Endothelial cell of umbilical vein (primary cell): ENCODE measurements at regions not wholly inside any gene's neighbourhood (a gene's known extent, or its start where the extent isn't known, plus 50 kb on each side); places are given as distances from the start of the nearest gene placed in this dataset.

Experiments
- BruUV-seq: library from RNA; stranded (reverse); fragments of 400-500 nt; replicated peaks from 2 replicates; lab custom pipeline; 2021; lab: Mats Ljungman, UMichigan
- CTCF ChIA-PET: fragments of 300-600, 350-600 bp; sonication (Branson Sonifier 250); formaldehyde crosslinking; loops from one replicate; lab custom pipeline; 2021; ENCODE audit warnings: antibody characterized with exemption, inconsistent platforms; lab: Charles Lee
- POLR2A ChIA-PET: fragments of 300-600, 350-600 bp; sonication (Branson Sonifier 250); formaldehyde crosslinking; loops from one replicate; lab custom pipeline; 2021; ENCODE audit warnings: antibody characterized with exemption, inconsistent platforms; lab: Charles Lee
- DNase-seq: peaks from one replicate; pipeline ENCODE4 v3.0.0-alpha.2; 2011; ENCODE audit warnings: low read depth, low spot score
- FAIRE-seq: peaks from 2 replicates; lab custom pipeline; 2011; peaks lifted over from hg19 to GRCh38; lab: Jason Lieb, UNC
- H2AFZ ChIP-seq: 2 replicates; pipeline ENCODE4 v1.6.0; 2012; ENCODE audit warnings: low read depth, low read length, control low read depth, inconsistent platforms
- H3K27ac ChIP-seq: 2 replicates; pipeline ENCODE4 v1.5.1; 2011; ENCODE audit warnings: low read depth, mild to moderate bottlenecking, control low read depth, low read length, moderate library complexity; ENCODE audit not compliant: insufficient read depth
- H3K27me3 ChIP-seq, 2 experiments: 2 replicates each; pipeline versions ENCODE4 v1.6.0 to v1.6.1; 2011; ENCODE audit warnings: low read length in 2 of 2, mixed read lengths in 1 of 2; ENCODE audit not compliant: control insufficient read depth in 2 of 2, insufficient read depth in 2 of 2
- H3K36me3 ChIP-seq, 2 experiments: 2 replicates in 1 of 2; 3 replicates in 1 of 2; pipeline ENCODE4 v1.5.1; 2011; ENCODE audit warnings: low read length in 2 of 2, mild to moderate bottlenecking in 1 of 2, moderate library complexity in 1 of 2; ENCODE audit not compliant: control insufficient read depth in 2 of 2, insufficient read depth in 2 of 2; ENCODE audit errors: extremely low read depth in 1 of 2
- H3K4me1 ChIP-seq: 3 replicates; pipeline ENCODE4 v1.5.1; 2011; ENCODE audit warnings: mild to moderate bottlenecking, low read length; ENCODE audit not compliant: control insufficient read depth, insufficient read depth; ENCODE audit errors: extremely low read depth
- H3K4me2 ChIP-seq: 2 replicates; pipeline ENCODE4 v1.6.1; 2011; ENCODE audit warnings: low read length, control low read depth, mixed read lengths; ENCODE audit not compliant: insufficient read depth
- H3K4me3 ChIP-seq, 3 experiments: fragments of 200-600 bp in 1 of 3; sonication (generic), shearing (Covaris generic) in 1 of 3; replicated peaks in 1 of 3; 2 replicates each; pipeline ENCODE4 v1.5.1; 2011 to 2016; ENCODE audit warnings: control low read depth in 3 of 3, low read length in 3 of 3, mild to moderate bottlenecking in 2 of 3, inconsistent platforms in 1 of 3, low read depth in 1 of 3, moderate library complexity in 1 of 3; ENCODE audit not compliant: insufficient read depth in 1 of 3
- H3K79me2 ChIP-seq: 2 replicates; pipeline ENCODE4 v1.6.0; 2012; ENCODE audit warnings: low read length, inconsistent platforms; ENCODE audit not compliant: control insufficient read depth, insufficient read depth
- H3K9ac ChIP-seq: replicated peaks from 2 replicates; pipeline ENCODE3; 2011; ENCODE audit warnings: low read length, control low read depth; ENCODE audit not compliant: insufficient read depth; ENCODE audit errors: extremely low read depth
- H3K9me1 ChIP-seq: replicated peaks from 3 replicates; pipeline ENCODE4 v1.6.0; 2011; ENCODE audit warnings: mild to moderate bottlenecking, low read length; ENCODE audit not compliant: control insufficient read depth, insufficient read depth; ENCODE audit errors: extremely low read depth
- H3K9me3 ChIP-seq: replicated peaks from 2 replicates; pipeline ENCODE4 v1.5.1; 2012; ENCODE audit warnings: low read length, inconsistent platforms; ENCODE audit not compliant: control insufficient read depth, insufficient read depth
- H4K20me1 ChIP-seq: replicated peaks from 2 replicates; pipeline ENCODE3; 2011; ENCODE audit warnings: mild to moderate bottlenecking, low read length; ENCODE audit not compliant: control insufficient read depth, insufficient read depth; ENCODE audit errors: extremely low read depth
- EZH2 ChIP-seq: IDR thresholded peaks from 2 replicates; pipeline ENCODE4 v1.6.1; 2012; ENCODE audit warnings: borderline replicate concordance, low read depth, mild to moderate bottlenecking, moderate library complexity, low read length, inconsistent platforms; ENCODE audit not compliant: severe bottlenecking
- FOS ChIP-seq: IDR thresholded peaks from 2 replicates; pipeline ENCODE4 v1.6.1; 2011; ENCODE audit warnings: mild to moderate bottlenecking, low read length, moderate library complexity, borderline replicate concordance; ENCODE audit not compliant: insufficient read depth
- GATA2 ChIP-seq: IDR thresholded peaks from 2 replicates; pipeline ENCODE4 v1.7.0; 2011; ENCODE audit warnings: low read depth, mild to moderate bottlenecking, moderate library complexity, mixed read lengths, low read length; ENCODE audit not compliant: insufficient read length, insufficient read depth
- JUN ChIP-seq: IDR thresholded peaks from 2 replicates; pipeline ENCODE4 v1.6.1; 2011; ENCODE audit warnings: borderline replicate concordance, low read depth; ENCODE audit not compliant: insufficient read length, insufficient read depth
- MYC ChIP-seq: IDR thresholded peaks from one replicate; pipeline ENCODE4 v1.6.1; 2011; ENCODE audit warnings: mild to moderate bottlenecking, low read depth, low read length
- POLR2A ChIP-seq: IDR thresholded peaks from 2 replicates; pipeline ENCODE4 v1.6.1; 2012; ENCODE audit warnings: low read depth, mild to moderate bottlenecking, control low read depth, low read length
- POLR2AphosphoS5 ChIP-seq: IDR thresholded peaks from 2 replicates; pipeline ENCODE4 v1.6.1; 2012; ENCODE audit warnings: low read depth, mild to moderate bottlenecking, control low read depth, low read length, moderate library complexity; ENCODE audit not compliant: insufficient read depth
- dilution Hi-C: fragments of 300-500 bp; cut with MboI; formaldehyde crosslinking; loops from one replicate; pipeline ENCODE4 v1.15.0; 2019; ENCODE audit warnings: low sequenced_read_pairs; ENCODE audit not compliant: extremely low pct_ligation_motif_present
- intact Hi-C: fragments of 100-400 bp; cut with micrococcal nuclease; formaldehyde crosslinking; loops from one replicate; pipeline ENCODE4 v1.10.0; 2022
- TF ChIP-seq, protein P1 (sequence below), 2 donors: IDR thresholded peaks; 1 replicate in 1 of 2; 2 replicates in 1 of 2; pipeline ENCODE4 v1.5.1; 2011; ENCODE audit warnings: low read length in 2 of 2, mild to moderate bottlenecking in 2 of 2, moderate library complexity in 2 of 2, control low read depth in 1 of 2, inconsistent platforms in 1 of 2, low read depth in 1 of 2; ENCODE audit not compliant: insufficient read depth in 1 of 2; ENCODE audit errors: extremely low read depth in 1 of 2
- TF ChIP-seq, protein P2 (sequence below): IDR thresholded peaks from 2 replicates; pipeline ENCODE4 v1.6.1; 2011; ENCODE audit not compliant: insufficient read depth, insufficient read length

DNA sequence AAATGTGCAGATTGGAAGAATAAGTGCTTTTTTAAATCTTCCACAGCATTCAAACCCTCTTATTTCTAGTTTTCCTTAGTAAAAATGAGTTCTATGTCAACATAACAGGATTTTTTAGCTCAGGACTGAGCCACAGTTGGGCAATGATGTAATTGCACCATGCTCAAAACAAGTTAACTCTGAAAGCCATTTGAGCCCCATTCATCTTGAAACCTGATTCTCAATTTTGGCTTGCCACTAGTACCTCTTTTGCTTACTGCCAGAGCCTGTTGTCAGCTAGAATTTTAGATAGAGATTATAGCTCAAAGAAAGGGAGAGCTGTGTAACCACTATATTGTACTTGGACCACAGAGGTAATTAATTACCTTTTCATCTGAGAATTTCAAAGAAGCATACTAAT lies 1028.5 kb upstream of the PHF14 start:
- Histone ChIP-seq H3K4me1 (no peaks in the 10 kb centered on the region), H4K20me1 (no peaks in the 10 kb centered on the region), H3K9ac (no peak overlapping the region), H3K79me2 (no peaks in the 10 kb centered on the region), H3K36me3 (no peaks in the 10 kb centered on the region), H3K27me3 (no peaks in the 10 kb centered on the region), H2AFZ (no peak overlapping the region), H3K4me3 (no peak overlapping the region), H3K9me3 (no peaks in the 10 kb centered on the region), H3K9me1 (no peaks in the 10 kb centered on the region), H3K27ac (no peak overlapping the region), H3K4me2 (no peak overlapping the region)
- POLR2A ChIA-PET = no interaction called here
- dilution Hi-C loops = no loop called here
- no TSS peak for BruUV-seq
- no peak for DNase-seq
- TF ChIP-seq POLR2AphosphoS5 (no peak), POLR2A (no peak), GATA2 (no peak), MYC (no peak), EZH2 (no peak), JUN (no peak), FOS (no peak)
- TF ChIP-seq, protein P1, sequence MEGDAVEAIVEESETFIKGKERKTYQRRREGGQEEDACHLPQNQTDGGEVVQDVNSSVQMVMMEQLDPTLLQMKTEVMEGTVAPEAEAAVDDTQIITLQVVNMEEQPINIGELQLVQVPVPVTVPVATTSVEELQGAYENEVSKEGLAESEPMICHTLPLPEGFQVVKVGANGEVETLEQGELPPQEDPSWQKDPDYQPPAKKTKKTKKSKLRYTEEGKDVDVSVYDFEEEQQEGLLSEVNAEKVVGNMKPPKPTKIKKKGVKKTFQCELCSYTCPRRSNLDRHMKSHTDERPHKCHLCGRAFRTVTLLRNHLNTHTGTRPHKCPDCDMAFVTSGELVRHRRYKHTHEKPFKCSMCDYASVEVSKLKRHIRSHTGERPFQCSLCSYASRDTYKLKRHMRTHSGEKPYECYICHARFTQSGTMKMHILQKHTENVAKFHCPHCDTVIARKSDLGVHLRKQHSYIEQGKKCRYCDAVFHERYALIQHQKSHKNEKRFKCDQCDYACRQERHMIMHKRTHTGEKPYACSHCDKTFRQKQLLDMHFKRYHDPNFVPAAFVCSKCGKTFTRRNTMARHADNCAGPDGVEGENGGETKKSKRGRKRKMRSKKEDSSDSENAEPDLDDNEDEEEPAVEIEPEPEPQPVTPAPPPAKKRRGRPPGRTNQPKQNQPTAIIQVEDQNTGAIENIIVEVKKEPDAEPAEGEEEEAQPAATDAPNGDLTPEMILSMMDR (IDR thresholded peaks at IDR 0.05; ENCODE audit: extremely low read depth in 1 of 2, insufficient read depth in 1 of 2, low read depth in 1 of 2, low read length in 2 of 2) = no peak
- TF ChIP-seq, protein P2, sequence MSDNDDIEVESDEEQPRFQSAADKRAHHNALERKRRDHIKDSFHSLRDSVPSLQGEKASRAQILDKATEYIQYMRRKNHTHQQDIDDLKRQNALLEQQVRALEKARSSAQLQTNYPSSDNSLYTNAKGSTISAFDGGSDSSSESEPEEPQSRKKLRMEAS = no peak
- intact Hi-C loops = no loop called here
- no peak for FAIRE-seq
- CTCF ChIA-PET = no interaction called here
